HCEC 1CT (cell line): ENCODE measurements at regions not wholly inside any gene's neighbourhood (a gene's known extent, or its start where the extent isn't known, plus 50 kb on each side); places are given as distances from the start of the nearest gene placed in this dataset.
A peak's percentile ranks its signal among the peaks of the same experiment; 100 is the strongest.

ENCODE experiments used
- DNase-seq: peaks from one replicate; pipeline ENCODE4 v3.0.0-alpha.2; 2017

DNA sequence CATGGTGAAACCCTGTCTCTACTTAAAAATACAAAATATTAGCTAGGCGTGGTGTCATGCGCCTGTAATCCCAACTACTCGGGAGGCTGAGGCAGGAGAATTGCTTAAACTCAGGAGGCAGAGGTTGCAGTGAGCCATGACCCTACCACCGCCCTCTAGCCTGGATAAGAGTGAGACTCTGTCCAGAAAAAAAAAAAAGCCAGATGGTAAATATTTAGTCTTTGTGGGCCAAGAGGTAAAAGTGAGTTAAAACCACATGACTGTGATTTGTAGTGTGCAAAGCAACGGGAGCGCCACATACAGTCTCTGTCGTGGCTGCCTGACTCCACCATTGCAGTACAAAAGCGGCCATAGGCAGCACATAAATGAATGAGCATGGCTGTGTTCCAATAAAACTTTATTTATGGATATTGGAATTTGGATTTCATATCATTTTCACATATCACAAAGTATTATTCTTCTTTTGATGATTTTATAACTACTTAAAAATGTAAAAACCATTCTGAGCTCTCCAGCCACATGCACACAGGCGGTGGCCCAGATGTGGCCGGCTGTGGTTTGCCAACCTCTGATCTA, 51.8 kb upstream of the CASZ1 start:
- no peak for DNase-seq

DNA sequence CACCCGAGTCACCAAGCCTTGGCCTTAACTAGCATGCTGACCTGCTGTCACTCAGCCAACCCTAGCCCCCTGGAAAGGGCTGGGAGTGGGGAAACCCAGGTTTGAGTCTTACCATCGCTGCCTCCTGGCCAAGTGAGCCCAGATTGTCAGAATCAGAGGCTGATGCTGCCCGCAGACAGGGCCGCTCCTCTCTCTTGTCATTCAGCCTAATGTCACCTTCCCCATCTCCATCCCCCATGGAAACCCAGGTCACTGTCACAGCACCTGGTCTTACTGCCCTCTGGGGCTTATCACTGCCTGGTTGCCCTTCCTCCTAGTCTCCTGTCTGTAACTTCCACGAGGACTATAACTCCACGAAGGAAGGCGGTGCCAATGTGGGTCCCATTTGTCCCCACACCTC, 53.6 kb upstream of the CASZ1 start:
- no peak for DNase-seq

DNA sequence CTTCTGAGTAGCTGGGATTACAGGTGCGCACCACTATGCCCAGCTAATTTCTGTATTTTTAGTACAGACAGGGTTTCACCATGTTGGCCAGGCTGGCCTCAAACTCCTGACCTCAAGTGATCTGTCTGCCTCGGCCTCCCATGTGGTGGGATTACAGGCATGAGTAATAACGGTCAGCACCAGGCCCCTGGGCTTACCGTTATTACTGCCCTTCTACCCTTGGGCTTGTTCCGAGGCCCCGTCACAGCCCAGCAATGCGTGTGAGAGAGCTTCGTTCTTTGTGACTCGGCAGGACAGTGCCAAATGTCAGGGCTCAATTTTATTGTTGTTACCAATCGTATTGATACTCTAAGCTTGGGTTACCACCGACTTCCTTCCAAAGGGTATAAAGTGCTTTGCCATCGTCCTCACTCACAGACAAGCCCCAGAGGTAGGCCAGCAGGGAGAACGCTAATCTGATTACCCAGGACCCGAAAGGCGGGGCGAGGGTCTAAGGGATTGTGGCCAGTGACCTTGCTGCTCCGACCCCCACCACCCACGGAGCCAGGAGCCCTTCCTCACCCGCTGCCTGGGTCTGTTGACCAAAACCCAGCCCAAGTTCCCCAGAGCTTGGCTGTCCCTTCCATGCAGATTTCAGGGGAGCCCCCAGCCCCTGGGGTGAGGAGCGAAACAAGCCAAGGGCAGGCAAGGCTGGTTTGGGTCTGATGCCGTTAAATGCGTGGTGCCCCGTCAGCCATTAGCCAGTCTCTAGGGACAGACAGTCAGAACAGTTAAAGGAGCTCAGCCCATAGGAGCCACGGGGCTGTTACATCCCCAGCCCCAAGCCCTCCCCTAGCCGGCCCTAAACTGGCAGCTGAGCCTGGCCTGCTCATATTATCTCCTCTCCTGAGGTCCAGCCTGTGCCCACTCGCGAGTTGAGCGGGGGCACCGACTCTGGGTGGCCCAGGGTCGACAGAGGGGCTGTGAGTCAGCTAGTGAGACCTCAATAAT, 54.9 kb upstream of the CASZ1 start:
- no peak for DNase-seq

DNA sequence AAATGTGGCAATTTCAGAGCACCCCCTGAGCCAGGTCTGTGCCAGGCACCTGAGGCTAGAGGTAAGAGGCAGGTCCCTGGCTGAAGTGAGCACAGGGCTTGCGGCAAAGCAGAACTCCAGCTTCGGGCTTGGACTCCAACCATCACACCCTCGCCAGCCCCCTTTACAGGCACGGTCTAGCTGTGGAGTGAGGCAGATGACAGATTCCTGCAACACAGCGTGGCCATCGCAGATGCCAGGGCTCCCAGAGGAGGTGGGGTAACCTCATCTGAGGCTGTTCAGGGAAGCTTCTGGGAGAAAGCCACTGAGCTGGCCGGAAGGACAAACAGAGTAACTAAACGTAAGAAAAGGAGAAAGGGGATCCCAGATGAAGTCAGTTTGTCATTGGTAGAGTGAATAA, 55.6 kb upstream of the CASZ1 start:
- no peak for DNase-seq

DNA sequence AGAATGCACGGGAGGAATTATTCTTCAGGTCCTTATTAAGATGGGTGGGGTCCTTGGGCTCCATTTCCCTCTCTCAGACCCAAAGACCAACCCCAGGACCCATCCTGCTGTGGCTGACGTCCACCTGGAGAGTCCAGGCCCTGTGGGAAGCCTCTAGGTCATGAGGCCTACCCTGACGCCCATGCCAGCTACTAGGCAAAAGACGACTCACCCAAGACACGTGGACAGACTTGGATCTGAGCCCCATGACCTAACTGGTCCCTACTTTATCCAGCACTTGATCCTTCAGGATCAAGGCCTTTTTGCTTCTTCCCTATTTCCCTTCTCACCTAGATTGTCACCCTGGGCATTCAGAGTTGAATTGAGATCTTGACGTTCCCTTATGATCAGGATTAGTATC, 56.0 kb upstream of the CASZ1 start:
- no peak for DNase-seq

GRCh38 chr1:10852998-10853520, 56.6 kb upstream of the CASZ1 start:
- DNase-seq, result no peak

DNA sequence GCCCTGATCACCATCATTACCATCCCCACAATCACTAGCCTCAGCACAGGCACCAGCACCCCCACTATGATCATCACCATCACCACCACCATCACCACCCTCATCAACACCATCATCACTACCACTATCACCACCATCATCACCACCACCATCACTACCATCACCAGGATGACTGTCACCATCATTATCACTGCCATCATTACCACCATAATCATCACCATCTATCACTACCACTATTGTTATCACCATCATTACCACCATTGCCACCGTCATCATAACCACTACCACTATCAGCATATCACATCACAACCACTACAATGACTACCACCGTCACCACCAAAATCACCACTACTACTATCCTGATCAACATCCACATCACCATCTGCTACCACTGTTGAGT, 57.3 kb upstream of the CASZ1 start:
- DNase-seq, result no peak

- DNase-seq, result no peak
These were observed 58.5 kb upstream of the CASZ1 start for GRCh38 chr1:10854856-10855459.

DNA sequence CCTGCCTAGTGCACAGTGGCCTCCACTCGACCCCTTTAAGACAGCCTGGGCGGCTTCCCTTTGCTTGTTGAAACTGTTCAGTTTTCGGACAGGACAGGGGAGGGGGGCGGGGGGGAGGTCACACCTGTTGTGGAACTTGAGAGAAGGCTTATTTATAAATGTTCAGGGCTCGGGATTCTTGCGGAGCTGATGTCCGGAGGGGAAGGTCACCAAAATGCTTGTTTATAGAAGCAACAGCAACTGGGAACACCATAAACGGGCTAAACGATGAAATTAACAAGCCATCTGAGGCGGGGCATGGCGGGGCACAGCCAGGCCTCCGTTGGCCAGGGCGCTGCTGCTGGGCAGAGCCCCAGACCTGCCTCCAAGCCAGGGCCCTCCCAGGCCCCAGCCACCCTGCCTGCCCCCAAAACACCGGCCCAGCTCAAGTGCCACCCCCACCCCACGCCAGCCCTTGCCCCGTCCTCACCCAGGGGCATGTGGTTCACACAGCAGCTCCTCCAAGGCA, 59.8 kb upstream of the CASZ1 start:
- no peak for DNase-seq

- DNase-seq, result no peak
These were observed 60.6 kb upstream of the CASZ1 start for GRCh38 chr1:10856863-10857598.

DNA sequence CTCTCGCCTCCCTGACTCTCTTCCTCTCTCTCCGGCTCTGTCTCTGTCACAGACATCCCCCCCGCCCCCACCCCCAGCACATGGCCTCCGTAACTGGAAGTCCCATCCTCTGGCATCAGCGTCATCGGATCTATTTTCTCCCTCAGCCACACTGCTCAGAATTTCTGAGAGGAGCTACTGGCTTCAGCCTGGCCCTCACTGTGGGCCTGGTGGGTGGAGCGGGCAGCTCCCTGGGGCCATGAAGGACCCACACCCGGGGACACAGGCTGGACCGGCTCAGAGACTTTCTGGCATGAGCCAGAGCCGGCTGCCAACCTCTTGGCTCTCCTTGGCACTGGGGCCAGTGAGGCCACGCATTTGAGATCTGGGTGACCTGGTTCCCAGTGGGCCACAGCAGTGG, 61.2 kb upstream of the CASZ1 start:
- no peak for DNase-seq

DNA sequence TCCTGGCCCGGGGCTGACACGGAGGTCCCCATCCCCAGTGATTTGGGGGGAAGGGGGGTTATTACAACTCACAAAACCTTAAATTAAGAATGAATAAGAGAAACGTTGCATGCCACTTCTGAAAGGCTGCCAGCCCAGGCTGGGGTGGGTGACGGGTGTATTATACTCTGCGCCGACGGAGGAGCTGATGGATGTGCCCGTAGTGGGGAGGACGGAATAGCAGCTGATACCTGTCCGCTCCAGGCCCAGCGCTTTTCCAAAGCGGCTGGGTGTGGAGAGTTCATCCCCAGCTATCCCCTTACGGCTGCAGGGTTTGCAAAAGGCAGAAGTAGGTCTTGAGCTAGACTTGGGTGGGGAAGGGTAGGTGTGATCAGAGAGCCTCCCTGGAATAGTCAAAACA, 63.8 kb upstream of the CASZ1 start:
- no peak for DNase-seq

DNA sequence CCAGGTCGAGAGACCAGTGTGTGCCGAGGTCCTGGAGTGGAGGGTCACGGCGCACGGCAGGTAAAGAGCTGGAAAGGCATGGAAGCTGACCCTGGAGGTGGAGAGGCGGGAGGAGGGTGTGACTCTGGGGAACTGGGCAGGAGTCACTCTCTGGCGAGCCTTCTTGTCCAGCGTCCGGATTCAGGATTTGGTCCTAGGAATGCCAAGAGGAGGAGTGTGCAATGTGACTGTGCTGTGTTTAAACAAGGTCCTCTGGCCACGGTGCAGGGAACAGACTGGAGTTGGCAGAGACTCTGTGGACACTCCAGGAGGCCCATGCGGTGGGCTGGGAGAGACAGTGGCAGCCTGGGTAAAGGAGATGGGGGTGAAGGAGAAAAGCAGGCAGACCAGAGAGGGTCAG, 64.2 kb upstream of the CASZ1 start:
- DNase-seq, result no peak

- DNase-seq, result no peak
These were observed 65.4 kb upstream of the CASZ1 start for GRCh38 chr1:10861822-10862221.

- DNase-seq, result no peak
These were observed 66.4 kb upstream of the CASZ1 start for GRCh38 chr1:10862743-10863335.

- no peak for DNase-seq
These were observed 67.4 kb upstream of the CASZ1 start for GRCh38 chr1:10863886-10864285.

DNA sequence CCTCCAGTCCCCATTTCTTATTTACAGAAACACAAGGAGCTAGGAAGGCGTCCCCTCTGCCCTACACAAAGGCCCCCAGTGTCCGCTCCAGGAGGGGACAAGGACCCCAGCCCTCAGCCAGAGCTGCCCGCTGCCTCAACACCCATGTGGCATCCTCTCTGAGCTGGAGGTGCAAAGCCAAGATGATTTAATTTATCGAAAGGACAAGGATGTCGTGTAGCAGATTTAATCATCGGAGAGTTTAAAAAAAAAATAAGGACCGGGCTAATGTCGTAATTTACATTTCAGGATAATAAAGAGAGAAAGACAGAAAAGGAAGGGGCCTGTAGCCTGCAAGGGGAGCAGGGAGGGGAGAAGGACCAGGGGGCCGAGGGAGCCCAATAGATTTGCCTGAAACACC, 68.3 kb upstream of the CASZ1 start:
- no peak for DNase-seq

DNA sequence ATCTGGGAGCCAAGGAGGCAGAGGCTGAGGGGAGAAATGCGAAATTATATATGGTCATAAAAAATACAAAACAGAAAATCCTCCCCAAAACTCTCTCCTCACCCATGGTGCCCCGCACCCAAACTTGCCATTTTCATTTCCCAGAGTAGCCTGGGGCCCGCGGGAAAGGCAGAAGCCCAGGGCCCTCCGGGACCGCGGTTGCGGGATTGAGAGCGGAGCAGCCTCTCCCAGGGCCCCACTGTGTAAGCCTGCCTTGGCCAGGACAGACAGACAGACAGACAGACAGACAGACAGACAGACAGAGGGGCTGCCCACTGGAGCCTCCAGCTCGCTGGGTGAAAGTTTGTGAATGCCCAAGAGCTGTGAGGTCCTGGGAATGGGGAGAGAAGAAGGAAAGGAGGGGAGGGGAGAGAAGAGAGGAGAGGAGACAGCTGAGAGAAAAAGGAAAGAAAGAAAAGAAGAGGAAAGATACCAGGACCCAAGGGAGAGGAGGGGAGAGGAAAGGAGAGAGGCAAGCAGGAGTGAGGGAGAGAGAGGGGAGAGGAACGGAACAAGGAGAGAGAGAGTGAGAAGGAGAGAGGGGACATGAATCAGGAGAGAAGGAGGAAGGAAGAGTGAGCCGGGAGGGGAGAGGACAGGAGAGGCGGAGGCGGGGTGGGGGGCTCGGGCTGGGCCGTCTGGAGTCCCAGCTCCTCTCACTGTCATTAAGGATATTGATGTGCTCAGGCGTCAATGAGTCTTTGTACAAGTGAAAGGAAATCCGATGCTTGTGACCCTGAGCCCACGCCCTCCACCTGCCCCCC, 69.3 kb upstream of the CASZ1 start:
- no peak for DNase-seq

- DNase-seq, result no peak
These were observed 70.1 kb upstream of the CASZ1 start for GRCh38 chr1:10866321-10867093.

GRCh38 chr1:10867138-10867721, 70.8 kb upstream of the CASZ1 start:
- peak; percentile 3 for DNase-seq
